Transverse colon (tissue), 4 donors: ENCODE measurements at regions not wholly inside any gene's neighbourhood (a gene's known extent, or its start where the extent isn't known, plus 50 kb on each side); places are given as distances from the start of the nearest gene placed in this dataset.

ENCODE experiments used
- EP300 ChIP-seq: sonication (generic); formaldehyde crosslinking; IDR thresholded peaks from one replicate; pipeline ENCODE4 v1.6.1; 2017; ENCODE audit warnings: antibody characterized with exemption, low read depth
- POLR2A ChIP-seq: fragments of 450-650 bp; IDR thresholded peaks from one replicate; pipeline ENCODE4 v1.6.1; 2016; ENCODE audit warnings: antibody characterized with exemption, mild to moderate bottlenecking, moderate library complexity
- POLR2AphosphoS5 ChIP-seq, 3 donors: sonication (generic); formaldehyde crosslinking; IDR thresholded peaks; one replicate each; pipeline ENCODE4 v1.6.1; 2016; ENCODE audit warnings: antibody characterized with exemption in 3 of 3
- TF ChIP-seq, protein P1 (sequence below), 5 experiments: fragments of 200-600 bp in 3 of 5; fragments of 450-650 bp in 2 of 5; sonication (generic) in 3 of 5; IDR thresholded peaks; 1 replicate in 2 of 5; 2 replicates in 3 of 5; pipeline ENCODE4 v1.5.1; 2016 to 2017; ENCODE audit warnings: antibody characterized with exemption in 5 of 5, inconsistent platforms in 3 of 5, mild to moderate bottlenecking in 2 of 5, moderate library complexity in 1 of 5

DNA sequence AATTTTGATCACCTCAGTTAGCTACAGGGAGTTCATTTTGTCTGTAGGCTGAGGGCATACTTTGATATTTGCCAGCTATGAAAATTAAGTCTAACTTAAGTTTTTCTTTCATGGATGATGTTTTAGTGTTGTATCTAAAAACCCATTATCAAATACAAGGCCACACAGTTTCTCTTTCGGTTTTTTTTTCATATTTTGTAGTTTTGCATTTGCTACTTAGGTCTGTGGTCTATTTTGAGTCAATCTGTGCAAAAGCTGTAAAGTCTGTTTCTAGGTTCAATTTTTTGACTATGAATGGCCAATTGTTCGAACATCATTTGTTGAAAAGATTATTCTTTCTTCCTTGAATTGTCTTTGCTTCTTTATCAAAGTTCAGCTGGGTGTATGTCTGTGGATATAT, 895.6 kb upstream of the ANO3 start:
- TF ChIP-seq POLR2AphosphoS5 (IDR thresholded peaks at IDR 0.05) = no peak
- no peak for TF ChIP-seq EP300
- TF ChIP-seq, protein P1, sequence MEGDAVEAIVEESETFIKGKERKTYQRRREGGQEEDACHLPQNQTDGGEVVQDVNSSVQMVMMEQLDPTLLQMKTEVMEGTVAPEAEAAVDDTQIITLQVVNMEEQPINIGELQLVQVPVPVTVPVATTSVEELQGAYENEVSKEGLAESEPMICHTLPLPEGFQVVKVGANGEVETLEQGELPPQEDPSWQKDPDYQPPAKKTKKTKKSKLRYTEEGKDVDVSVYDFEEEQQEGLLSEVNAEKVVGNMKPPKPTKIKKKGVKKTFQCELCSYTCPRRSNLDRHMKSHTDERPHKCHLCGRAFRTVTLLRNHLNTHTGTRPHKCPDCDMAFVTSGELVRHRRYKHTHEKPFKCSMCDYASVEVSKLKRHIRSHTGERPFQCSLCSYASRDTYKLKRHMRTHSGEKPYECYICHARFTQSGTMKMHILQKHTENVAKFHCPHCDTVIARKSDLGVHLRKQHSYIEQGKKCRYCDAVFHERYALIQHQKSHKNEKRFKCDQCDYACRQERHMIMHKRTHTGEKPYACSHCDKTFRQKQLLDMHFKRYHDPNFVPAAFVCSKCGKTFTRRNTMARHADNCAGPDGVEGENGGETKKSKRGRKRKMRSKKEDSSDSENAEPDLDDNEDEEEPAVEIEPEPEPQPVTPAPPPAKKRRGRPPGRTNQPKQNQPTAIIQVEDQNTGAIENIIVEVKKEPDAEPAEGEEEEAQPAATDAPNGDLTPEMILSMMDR (IDR thresholded peaks at IDR 0.05) = no peak
- no peak for TF ChIP-seq POLR2A
